K562 (cell line): ENCODE measurements at regions not wholly inside any gene's neighbourhood (a gene's known extent, or its start where the extent isn't known, plus 50 kb on each side); places are given as distances from the start of the nearest gene placed in this dataset.

Experiments
- BRF2 ChIP-seq: IDR thresholded peaks from 3 replicates; pipeline ENCODE4 v1.6.1; 2011; ENCODE audit warnings: borderline replicate concordance, mild to moderate bottlenecking; ENCODE audit not compliant: insufficient read length, insufficient read depth
- FOXA3 ChIP-seq, 2 experiments: fragments of 450-650 bp in 1 of 2; sonication (generic) in 1 of 2; formaldehyde crosslinking; IDR thresholded peaks in 1 of 2; conservative IDR thresholded peaks in 1 of 2; 2 replicates each; pipeline versions ENCODE4 v1.4.0 to v1.8.0; 2020 to 2022; ENCODE audit warnings: mild to moderate bottlenecking in 2 of 2, missing genetic modification reagents in 1 of 2
- HMG20A ChIP-seq: fragments of 450-650 bp; formaldehyde crosslinking; conservative IDR thresholded peaks from 2 replicates; pipeline ENCODE4 v1.4.0; 2020; ENCODE audit warnings: mild to moderate bottlenecking, mixed read lengths
- HMGXB4 ChIP-seq: sonication (generic); formaldehyde crosslinking; IDR thresholded peaks from 2 replicates; pipeline ENCODE4 v1.8.1; 2023; ENCODE audit warnings: mild to moderate bottlenecking, missing genetic modification reagents
- KDM1A ChIP-seq, 2 experiments: fragments of 450-650 bp; IDR thresholded peaks; 2 replicates each; pipeline ENCODE4 v1.6.1; 2016; ENCODE audit warnings: mild to moderate bottlenecking in 2 of 2
- XRCC4 ChIP-seq: IDR thresholded peaks from one replicate; pipeline ENCODE4 v1.6.1; 2011; ENCODE audit not compliant: insufficient read depth, insufficient read length; ENCODE audit errors: extremely low read depth
- ZEB2 ChIP-seq: fragments of 450-650 bp; IDR thresholded peaks from 2 replicates; pipeline ENCODE4 v1.6.1; 2016
- ZNF253 ChIP-seq: fragments of 250-450 bp; sonication (Bioruptor Pico); conservative IDR thresholded peaks from 2 replicates; pipeline ENCODE4 v1.6.1; 2021; ENCODE audit warnings: mild to moderate bottlenecking
- TF ChIP-seq, protein P1 (sequence below): fragments of 250-450 bp; sonication (Bioruptor Pico); IDR thresholded peaks from 2 replicates; pipeline ENCODE4 v1.5.0; 2021
- TF ChIP-seq, protein P2 (sequence below): fragments of 250-450 bp; sonication (Bioruptor Pico); IDR thresholded peaks from 2 replicates; pipeline ENCODE4 v1.4.0; 2020; ENCODE audit warnings: mild to moderate bottlenecking, moderate library complexity, borderline replicate concordance

- TF ChIP-seq BRF2 (no peak), KDM1A (IDR thresholded peaks at IDR 0.05) (no peak), XRCC4 (no peak), ZNF253 (CRISPR knock-in tag) (no peak), FOXA3 (CRISPR knock-in tag; conservative IDR thresholded peaks at IDR 0.05 in 1 of 2, IDR thresholded peaks at IDR 0.05 in 1 of 2) (no peak), ZEB2 (no peak), HMG20A (CRISPR knock-in tag) (no peak), HMGXB4 (CRISPR knock-in tag) (no peak)
- TF ChIP-seq, protein P1, sequence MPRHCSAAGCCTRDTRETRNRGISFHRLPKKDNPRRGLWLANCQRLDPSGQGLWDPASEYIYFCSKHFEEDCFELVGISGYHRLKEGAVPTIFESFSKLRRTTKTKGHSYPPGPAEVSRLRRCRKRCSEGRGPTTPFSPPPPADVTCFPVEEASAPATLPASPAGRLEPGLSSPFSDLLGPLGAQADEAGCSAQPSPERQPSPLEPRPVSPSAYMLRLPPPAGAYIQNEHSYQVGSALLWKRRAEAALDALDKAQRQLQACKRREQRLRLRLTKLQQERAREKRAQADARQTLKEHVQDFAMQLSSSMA (CRISPR knock-in tag) = no peak
- TF ChIP-seq, protein P2, sequence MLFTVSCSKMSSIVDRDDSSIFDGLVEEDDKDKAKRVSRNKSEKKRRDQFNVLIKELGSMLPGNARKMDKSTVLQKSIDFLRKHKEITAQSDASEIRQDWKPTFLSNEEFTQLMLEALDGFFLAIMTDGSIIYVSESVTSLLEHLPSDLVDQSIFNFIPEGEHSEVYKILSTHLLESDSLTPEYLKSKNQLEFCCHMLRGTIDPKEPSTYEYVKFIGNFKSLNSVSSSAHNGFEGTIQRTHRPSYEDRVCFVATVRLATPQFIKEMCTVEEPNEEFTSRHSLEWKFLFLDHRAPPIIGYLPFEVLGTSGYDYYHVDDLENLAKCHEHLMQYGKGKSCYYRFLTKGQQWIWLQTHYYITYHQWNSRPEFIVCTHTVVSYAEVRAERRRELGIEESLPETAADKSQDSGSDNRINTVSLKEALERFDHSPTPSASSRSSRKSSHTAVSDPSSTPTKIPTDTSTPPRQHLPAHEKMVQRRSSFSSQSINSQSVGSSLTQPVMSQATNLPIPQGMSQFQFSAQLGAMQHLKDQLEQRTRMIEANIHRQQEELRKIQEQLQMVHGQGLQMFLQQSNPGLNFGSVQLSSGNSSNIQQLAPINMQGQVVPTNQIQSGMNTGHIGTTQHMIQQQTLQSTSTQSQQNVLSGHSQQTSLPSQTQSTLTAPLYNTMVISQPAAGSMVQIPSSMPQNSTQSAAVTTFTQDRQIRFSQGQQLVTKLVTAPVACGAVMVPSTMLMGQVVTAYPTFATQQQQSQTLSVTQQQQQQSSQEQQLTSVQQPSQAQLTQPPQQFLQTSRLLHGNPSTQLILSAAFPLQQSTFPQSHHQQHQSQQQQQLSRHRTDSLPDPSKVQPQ (CRISPR knock-in tag) = no peak
- TF ChIP-seq, all 486 proteins: peak for 0
Measured at GRCh38 chr12:132389526-132390286, 60.3 kb upstream of the GALNT9 start (continued).
